ENCODE measurements at regions not wholly inside any gene's neighbourhood (a gene's known extent, or its start where the extent isn't known, plus 50 kb on each side); places are given as distances from the start of the nearest gene placed in this dataset.

DNA sequence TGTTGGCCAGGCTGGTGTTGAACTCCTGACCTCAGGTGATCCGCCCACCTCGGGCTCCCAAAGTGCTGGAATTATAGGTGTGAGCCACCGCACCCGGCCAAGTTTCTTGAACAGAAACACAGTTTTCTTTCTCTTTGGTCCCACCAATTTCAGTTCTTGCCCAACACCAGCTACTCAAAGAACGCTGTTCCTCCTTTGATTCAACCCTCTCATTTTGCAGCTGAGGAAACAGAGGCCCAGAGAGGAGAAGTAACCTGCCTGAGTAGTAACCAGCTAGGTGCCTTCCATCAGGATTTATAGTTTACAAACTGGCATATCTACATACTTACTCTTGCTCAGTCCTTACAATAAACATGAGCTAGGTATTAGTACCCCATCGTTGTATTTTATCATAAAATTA lies 119.9 kb downstream of the SYF2 start:
- H3K36me3 ChIP-seq (ENCODE audit: insufficient read depth, low read length): no peaks in the 10 kb centered on the region
- no peak overlapping the region for H3K9ac ChIP-seq (ENCODE audit: low read length)
- no peaks in the 10 kb centered on the region for H3K27me3 ChIP-seq (ENCODE audit: insufficient read depth, low read depth, low read length)
- H4K20me1 ChIP-seq (ENCODE audit: insufficient read depth): no peaks in the 10 kb centered on the region
- no peaks in the 10 kb centered on the region for H3K79me2 ChIP-seq (replicated peaks; ENCODE audit: insufficient read depth, low read length)
- no peaks in the 10 kb centered on the region for H3K9me2 ChIP-seq (ENCODE audit: insufficient read depth, low read length)
- no peaks in the 10 kb centered on the region for H3F3A ChIP-seq (ENCODE audit: insufficient read depth, low read length, poor library complexity, severe bottlenecking)
- no peak overlapping the region for H3K27ac ChIP-seq (ENCODE audit: low read length)
- no peaks in the 10 kb centered on the region for H3K9me3 ChIP-seq (ENCODE audit: low read length)
- no peak overlapping the region for H3K4me2 ChIP-seq (ENCODE audit: low read length)
- H3K4me3 ChIP-seq (ENCODE audit: low read length): no peak overlapping the region
- H2AFZ ChIP-seq (ENCODE audit: low read depth, low read length): no peak overlapping the region
- TF ChIP-seq POLR2AphosphoS5 (IDR thresholded peaks at IDR 0.05) (no peak), MXI1 (conservative IDR thresholded peaks at IDR 0.05; ENCODE audit: poor library complexity, severe bottlenecking) (no peak), SMC3 (conservative IDR thresholded peaks at IDR 0.05; ENCODE audit: poor library complexity) (no peak), EZH2 (IDR thresholded peaks at IDR 0.05; ENCODE audit: borderline replicate concordance, insufficient read depth, low read length, poor library complexity, severe bottlenecking) (no peak), EP300 (conservative IDR thresholded peaks at IDR 0.05; ENCODE audit: poor library complexity, severe bottlenecking) (no peak), RAD21 (conservative IDR thresholded peaks at IDR 0.05) (no peak), TAF1 (IDR thresholded peaks at IDR 0.05; ENCODE audit: low read depth) (no peak)
- TF ChIP-seq, protein P1, sequence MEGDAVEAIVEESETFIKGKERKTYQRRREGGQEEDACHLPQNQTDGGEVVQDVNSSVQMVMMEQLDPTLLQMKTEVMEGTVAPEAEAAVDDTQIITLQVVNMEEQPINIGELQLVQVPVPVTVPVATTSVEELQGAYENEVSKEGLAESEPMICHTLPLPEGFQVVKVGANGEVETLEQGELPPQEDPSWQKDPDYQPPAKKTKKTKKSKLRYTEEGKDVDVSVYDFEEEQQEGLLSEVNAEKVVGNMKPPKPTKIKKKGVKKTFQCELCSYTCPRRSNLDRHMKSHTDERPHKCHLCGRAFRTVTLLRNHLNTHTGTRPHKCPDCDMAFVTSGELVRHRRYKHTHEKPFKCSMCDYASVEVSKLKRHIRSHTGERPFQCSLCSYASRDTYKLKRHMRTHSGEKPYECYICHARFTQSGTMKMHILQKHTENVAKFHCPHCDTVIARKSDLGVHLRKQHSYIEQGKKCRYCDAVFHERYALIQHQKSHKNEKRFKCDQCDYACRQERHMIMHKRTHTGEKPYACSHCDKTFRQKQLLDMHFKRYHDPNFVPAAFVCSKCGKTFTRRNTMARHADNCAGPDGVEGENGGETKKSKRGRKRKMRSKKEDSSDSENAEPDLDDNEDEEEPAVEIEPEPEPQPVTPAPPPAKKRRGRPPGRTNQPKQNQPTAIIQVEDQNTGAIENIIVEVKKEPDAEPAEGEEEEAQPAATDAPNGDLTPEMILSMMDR (IDR thresholded peaks at IDR 0.05; ENCODE audit: poor library complexity, severe bottlenecking): no peak
- TF ChIP-seq, protein P2, sequence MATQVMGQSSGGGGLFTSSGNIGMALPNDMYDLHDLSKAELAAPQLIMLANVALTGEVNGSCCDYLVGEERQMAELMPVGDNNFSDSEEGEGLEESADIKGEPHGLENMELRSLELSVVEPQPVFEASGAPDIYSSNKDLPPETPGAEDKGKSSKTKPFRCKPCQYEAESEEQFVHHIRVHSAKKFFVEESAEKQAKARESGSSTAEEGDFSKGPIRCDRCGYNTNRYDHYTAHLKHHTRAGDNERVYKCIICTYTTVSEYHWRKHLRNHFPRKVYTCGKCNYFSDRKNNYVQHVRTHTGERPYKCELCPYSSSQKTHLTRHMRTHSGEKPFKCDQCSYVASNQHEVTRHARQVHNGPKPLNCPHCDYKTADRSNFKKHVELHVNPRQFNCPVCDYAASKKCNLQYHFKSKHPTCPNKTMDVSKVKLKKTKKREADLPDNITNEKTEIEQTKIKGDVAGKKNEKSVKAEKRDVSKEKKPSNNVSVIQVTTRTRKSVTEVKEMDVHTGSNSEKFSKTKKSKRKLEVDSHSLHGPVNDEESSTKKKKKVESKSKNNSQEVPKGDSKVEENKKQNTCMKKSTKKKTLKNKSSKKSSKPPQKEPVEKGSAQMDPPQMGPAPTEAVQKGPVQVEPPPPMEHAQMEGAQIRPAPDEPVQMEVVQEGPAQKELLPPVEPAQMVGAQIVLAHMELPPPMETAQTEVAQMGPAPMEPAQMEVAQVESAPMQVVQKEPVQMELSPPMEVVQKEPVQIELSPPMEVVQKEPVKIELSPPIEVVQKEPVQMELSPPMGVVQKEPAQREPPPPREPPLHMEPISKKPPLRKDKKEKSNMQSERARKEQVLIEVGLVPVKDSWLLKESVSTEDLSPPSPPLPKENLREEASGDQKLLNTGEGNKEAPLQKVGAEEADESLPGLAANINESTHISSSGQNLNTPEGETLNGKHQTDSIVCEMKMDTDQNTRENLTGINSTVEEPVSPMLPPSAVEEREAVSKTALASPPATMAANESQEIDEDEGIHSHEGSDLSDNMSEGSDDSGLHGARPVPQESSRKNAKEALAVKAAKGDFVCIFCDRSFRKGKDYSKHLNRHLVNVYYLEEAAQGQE (IDR thresholded peaks at IDR 0.05; ENCODE audit: borderline replicate concordance): no peak

DNA sequence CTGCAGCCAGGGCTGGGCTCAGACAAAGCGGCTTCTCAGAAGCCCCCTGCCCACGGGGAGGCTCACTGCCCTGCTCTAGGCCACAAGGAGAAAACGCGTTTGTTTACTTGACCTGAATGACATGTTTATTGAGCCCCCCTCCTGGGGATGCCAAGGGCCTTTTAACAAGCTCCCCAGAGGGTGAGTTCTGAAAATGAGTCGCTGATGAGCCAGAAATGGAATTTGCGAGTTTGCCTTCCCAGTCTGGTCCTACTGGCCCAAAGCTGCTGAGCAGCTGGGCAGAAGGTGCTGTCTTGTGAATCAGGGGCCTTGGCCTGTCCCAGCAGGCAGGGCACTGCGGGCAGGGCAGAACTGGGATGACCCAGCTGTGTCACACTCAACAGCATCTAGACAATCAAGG lies 120.6 kb downstream of the SYF2 start:
- Histone ChIP-seq H3K9ac (ENCODE audit: low read length) (no peak overlapping the region), H3K9me3 (ENCODE audit: low read length) (no peaks in the 10 kb centered on the region), H3K79me2 (replicated peaks; ENCODE audit: insufficient read depth, low read length) (no peaks in the 10 kb centered on the region), H3K4me3 (ENCODE audit: low read length) (no peak overlapping the region), H3K9me2 (ENCODE audit: insufficient read depth, low read length) (no peaks in the 10 kb centered on the region), H3F3A (ENCODE audit: insufficient read depth, low read length, poor library complexity, severe bottlenecking) (no peaks in the 10 kb centered on the region), H2AFZ (ENCODE audit: low read depth, low read length) (no peak overlapping the region), H3K27ac (ENCODE audit: low read length) (no peak overlapping the region), H3K27me3 (ENCODE audit: insufficient read depth, low read depth, low read length) (no peaks in the 10 kb centered on the region), H3K36me3 (ENCODE audit: insufficient read depth, low read length) (no peaks in the 10 kb centered on the region), H4K20me1 (ENCODE audit: insufficient read depth) (no peaks in the 10 kb centered on the region), H3K4me2 (ENCODE audit: low read length) (no peak overlapping the region)
- no peak for TF ChIP-seq TAF1 (IDR thresholded peaks at IDR 0.05; ENCODE audit: low read depth)
- no peak for TF ChIP-seq SMC3 (conservative IDR thresholded peaks at IDR 0.05; ENCODE audit: poor library complexity)
- no peak for TF ChIP-seq EP300 (conservative IDR thresholded peaks at IDR 0.05; ENCODE audit: poor library complexity, severe bottlenecking)
- TF ChIP-seq, protein P1 (IDR thresholded peaks at IDR 0.05; ENCODE audit: poor library complexity, severe bottlenecking): no peak
- TF ChIP-seq, protein P2 (IDR thresholded peaks at IDR 0.05; ENCODE audit: borderline replicate concordance): no peak
- no peak for TF ChIP-seq RAD21 (conservative IDR thresholded peaks at IDR 0.05)
